A172 (cell line): ENCODE measurements at regions not wholly inside any gene's neighbourhood (a gene's known extent, or its start where the extent isn't known, plus 50 kb on each side); places are given as distances from the start of the nearest gene placed in this dataset.
"Not testable (repeated sequence)": the region's sequence is repeated elsewhere in the genome, so short reads cannot be mapped to it uniquely, and the experiment has no call there.

Experiments
- DNase-seq: peaks from one replicate; pipeline ENCODE4 v3.0.0-alpha.2; 2015; ENCODE audit warnings: low spot score

DNA sequence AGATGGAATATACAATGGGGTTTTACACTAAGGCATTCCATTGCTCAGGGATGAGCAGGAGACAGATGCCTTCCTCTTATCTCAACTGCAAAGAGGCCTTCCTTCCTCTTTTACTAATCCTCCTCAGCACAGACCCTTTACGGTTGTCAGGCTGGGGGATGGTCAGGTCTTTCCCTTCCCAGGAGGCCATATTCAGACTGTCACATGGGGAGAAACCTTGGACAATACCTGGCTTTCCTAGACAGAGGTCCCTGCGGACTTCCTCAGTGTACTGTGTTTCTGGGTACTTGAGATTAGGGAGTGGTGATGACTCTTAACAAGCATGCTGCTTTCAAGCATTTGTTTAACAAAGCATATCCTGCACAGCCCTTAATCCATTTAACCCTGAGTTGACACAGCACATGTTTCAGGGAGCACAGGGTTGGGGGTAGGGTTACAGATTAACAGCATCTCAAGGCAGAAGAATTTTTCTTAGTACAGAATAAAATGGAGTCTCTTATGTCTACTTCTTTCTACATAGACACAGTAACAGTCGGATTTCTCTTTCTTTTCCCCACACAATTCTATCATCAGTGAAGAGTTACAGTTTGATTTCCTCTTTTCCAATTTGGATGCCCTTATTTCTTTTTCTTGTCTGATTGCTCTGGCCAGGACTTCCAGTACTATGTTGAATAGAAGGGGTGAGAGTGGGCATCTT is 737.1 kb downstream of the TRHDE start:
- DNase-seq: not testable (repeated sequence)

DNA sequence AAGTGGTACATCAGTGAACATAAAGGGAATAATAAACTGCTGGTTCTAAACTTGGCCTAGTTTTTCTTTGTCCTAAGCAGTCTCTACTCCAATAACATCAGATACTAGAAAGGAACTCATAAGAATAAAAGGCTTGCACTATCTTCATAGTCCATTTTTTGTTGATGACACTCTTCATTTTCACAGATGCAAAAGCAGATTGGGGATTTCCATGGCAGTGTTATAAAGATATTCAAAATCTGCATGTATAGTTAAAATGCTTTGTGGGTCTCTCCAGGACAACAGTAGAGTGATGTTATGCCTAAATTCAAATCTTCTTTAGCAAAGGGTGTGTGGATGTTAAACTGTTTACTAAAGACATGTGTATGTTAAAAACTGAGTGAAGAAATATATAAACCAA is 745.8 kb downstream of the TRHDE start:
- DNase-seq: no peak

DNA sequence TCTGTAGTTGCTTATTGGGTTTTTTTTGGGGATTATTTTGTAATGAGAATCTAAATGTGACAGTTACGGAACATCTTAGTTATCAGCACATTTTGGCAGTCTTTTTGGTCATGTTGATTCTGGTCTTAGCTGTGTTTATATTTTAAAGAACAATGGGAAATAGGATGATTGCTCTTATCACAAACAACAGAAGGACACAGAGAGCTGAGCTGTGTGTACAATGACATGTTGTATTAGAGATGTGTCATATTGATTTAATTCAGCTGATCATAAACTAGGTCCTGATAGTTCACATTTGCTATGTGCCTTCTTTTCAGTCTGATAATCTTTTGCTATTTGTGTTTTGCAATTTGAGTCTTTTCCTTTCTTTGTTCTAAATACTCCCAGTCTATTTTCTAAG is 781.7 kb downstream of the TRHDE start:
- DNase-seq: no peak

GRCh38 chr12:73057428-73057827 is 785.3 kb downstream of the TRHDE start:
- no peak for DNase-seq

DNA sequence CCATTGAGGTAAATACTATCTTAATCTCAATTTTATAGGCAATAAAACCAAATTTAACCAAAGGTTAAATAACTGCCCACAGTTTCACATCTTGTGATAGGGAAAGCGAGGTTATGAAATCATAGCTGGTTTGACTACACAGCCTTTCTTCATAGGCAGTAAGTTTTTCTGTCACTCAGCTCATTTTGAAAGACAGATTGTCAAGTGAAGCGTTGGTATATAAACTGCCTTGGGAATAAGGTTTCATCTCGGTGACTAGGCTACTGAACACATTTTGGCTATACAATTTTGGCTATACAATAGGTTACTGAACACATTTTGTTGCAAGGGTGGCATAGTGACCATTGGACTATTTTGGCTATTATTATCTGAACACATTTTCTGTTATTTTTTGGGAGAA is 793.7 kb downstream of the TRHDE start:
- no peak for DNase-seq

DNA sequence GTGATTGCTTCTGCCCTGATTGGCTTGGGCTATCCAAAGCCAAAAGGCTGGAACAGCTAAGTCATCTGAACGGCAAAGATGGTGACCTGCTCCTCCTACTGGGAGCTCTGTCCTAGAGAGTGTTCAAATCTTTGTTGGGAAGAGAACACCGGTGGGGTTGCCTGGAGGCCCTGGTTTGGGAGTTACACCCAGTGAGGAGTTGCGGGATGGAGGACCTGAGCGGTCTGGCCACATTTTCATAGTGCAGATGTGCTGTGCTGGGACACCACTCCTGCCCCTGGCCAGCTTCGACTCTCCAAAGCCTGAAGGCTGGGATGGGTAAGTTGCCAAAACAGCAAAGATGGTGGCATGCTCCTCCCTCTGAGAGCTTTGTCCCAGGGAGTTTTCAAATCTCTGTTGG is 795.4 kb downstream of the TRHDE start:
- no peak for DNase-seq

DNA sequence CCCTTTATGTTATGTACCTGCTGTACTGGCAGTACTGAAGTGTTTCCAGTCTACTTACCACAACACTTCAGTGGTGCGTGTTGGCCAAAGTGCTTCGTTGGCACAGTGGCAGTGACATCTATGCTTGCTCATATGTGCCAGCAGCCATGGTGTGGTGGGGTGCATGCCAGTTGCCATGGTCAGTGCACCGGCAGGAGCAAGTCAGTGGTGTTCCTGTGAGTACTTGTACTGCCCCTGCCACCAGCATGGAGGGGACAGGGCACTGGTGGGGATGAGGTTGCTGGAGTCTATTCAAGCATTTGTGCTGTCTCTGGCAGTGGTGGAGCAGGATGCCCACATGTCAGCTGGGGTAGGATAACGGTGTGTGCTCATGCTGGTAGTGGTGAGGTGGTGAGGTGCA is 800.0 kb downstream of the TRHDE start:
- DNase-seq: no peak

GRCh38 chr12:73076760-73077159 is 804.6 kb downstream of the TRHDE start:
- DNase-seq: no peak

DNA sequence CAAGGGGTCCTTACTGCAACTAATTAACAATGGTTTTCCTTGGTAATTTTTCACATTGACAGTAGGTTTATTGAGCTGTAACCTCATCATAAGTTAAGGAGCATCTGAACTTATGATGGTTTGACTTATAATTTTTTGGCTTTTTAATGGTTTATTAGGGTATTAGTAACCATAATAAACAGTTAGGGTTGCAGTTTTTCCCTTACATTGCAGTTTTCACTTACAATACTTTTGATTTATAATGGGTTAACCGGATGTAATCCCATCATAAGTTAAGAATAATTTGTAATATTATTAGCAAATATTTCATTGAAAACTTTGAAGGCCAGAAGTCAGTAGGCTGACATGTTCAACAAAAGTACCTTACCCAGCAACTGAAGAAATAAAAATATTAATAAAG is 811.6 kb downstream of the TRHDE start:
- no peak for DNase-seq

DNA sequence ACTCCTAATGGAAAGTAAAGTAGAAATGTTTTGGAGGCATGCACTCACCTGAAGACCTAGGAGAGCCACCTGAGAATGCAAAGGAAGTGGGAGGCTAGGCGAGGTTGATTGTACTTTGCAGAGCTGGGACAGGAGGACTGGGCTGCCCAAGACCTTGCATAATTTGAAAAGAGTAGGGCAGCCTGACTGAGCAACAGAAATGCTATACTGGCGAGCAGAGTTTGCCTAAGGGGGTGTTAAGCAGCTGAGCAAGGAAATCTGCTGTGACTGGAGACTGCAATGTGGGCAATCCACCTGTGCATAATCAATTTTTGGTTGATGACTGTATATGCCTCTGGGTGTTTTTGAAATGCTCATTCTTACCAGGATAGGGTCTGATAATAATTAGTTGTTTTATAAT is 834.1 kb downstream of the TRHDE start:
- no peak for DNase-seq

DNA sequence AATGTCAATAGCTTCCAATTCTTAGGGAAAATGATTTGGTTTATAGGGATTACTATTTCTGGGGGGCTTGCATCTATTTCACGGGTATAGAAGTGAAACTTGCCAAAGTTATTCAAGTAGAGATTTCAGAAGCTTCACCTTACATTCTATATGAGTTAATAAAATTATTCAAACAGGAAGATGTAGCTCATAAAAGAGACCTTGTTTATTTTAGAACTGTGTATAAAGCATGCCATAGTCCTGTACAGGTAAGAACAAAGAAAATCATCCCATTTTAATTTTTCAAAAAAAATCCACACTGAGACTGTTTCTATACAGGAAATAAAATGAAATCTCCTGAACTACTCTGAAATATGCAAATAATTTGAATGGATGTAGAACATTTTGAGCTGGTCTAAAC is 834.7 kb downstream of the TRHDE start:
- no peak for DNase-seq

- DNase-seq: no peak
These were observed 838.6 kb downstream of the TRHDE start for GRCh38 chr12:73110816-73111215.

DNA sequence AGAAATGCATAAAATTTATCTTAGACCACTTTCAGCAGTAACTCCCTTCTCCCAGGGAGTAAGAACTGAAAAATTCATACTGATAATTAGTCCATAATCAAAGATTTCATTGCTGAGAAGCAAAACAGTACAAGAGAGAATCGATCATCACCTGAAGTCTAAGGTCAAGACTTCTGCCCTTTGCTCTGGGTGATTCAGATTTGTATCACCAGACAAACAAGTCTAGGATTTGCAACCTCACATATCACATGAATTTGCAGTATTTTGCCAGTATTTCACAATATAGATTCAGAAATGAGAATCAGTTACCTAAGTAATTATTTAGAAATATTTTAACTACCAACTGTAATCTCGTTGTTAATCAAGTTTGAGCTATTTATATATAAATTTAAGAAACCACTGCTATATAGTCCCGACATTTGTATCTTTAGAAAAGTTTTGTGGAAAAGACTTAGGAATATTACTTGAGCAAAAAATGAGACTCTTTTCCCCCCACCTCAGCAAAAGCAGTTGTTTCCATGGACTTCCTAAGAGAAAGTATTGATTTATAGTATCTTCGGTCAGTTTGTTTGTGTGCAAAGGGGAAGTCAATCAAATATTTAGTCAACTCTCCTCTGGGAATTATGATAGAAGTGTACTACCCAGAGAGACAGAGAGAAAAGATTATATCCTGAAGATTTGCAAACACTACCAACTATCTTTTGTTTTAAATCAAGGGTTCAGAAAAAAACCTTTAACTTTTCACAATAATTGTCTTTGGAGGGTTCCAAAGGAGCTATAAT is 840.1 kb downstream of the TRHDE start:
- no peak for DNase-seq

- no peak for DNase-seq
These were observed 852.3 kb downstream of the TRHDE start for GRCh38 chr12:73124480-73124879.

- DNase-seq: no peak
These were observed 853.0 kb downstream of the TRHDE start for GRCh38 chr12:73125148-73125547.

DNA sequence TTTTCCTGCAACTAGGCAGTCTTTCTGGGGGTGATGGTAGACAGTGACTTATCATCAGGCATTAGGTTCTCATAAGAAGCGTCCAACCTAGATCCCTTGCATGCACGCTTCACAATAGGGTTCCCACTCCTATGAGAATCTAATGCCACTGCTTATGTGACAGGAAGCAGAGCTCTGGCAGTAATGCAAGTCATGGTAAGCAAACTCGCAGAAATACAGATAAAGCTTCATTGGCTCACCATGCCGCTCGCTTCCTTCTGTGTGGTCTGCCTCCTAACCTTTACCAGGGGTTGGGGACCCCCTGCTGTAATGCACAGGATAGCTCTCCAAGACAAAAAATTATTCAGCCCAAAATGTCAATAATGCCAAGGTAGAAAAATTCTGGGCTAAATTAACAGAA is 864.2 kb downstream of the TRHDE start:
- no peak for DNase-seq

- DNase-seq: not testable (repeated sequence)
These were observed 867.5 kb downstream of the TRHDE start for GRCh38 chr12:73139642-73140041.

DNA sequence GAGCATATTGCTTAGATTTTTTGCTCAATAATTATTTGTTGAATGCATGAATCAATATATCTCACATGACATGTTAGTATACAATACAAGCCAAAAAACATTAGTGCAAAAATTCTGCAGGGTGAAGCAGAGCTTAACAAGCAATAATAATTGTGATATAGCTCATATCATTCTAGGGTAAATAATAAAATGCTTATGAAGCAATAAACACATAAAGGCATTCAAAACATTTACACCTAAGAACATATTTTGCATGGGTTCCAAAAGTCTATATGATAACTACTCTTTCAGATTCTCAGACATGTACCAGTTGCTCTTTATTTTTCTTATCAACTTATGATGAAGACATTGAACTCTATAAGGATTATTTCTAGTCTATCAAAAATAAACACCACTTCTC is 886.2 kb downstream of the TRHDE start:
- DNase-seq: no peak

DNA sequence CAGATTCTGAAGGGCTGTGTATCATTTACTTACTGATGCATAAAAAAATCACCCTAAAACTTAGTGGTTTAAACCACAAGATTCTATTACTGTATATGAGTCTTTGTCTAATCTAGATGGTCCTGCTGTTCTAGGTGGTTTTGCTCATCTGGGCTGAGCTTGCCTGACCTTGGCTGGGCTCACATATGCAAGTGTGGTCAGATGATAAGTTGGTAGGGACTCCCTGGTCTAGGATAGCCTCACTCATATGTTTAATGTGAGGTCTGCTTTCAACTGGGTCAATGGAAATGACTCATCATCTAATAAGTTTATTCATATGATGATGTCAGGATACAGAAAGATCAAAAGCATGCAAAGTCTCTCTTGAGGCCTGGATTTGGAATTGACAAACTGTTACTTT is 887.8 kb downstream of the TRHDE start:
- no peak for DNase-seq

DNA sequence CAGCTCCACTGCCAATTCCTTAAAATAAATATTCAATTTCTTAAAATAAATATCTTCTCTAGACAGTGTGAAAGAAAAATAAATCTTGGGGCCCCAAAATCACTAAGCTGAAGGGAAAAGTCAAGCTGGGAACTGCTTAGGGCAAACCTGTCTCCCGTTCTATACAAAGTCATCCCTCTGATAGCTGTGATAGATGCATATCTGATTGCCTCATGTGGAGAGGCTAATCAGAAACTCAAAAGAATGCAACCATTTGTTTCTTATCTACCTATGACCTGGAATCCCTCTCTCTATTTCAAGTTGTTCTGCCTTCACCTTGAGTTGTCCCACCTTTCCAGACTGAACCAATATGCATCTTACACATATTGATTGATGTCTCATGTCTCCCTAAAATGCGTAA is 889.8 kb downstream of the TRHDE start:
- DNase-seq: no peak

DNA sequence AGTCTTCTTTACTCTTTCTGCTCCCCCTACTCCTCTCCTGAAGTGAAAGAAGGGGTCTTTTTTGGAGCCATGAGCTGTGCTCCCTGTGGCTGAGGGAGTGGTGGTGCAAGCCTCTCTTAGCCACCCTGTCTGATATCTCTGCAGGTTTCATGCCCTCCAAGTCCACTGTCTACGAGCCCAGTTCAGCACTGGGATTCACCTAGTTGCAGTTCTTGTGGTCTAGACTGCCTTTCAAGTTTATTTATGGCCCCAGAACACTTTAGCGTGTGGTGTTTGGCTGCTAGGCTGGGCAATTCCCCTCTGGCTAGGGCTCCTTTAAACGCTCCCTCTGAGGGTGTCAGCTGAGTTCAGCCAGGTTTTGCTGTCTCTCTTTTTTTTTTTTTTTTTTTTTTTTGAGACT is 908.6 kb downstream of the TRHDE start:
- no peak for DNase-seq

GRCh38 chr12:73181244-73181643 is 909.1 kb downstream of the TRHDE start:
- no peak for DNase-seq

DNA sequence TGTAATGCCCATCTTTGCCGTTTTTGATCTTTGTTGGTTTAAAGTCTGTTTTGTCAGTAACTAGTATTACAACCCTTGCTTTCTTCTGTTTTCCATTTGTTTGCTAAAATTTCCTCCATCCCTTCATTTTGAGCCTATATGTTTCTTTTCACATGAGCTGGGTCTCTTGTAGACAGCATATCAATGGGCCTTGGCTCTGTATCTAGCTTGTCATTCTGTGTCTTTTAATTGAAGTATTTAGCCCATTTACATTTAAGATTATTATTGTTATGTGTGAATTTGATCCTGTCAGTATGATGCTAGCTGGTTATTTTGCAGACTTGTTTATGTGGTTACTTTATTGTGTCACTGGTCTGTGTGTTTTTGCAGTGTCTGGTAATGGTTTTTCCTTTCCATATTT is 913.2 kb downstream of the TRHDE start:
- no peak for DNase-seq

- DNase-seq: no peak
These were observed 914.1 kb downstream of the TRHDE start for GRCh38 chr12:73186272-73186671.
